CD4-positive, alpha-beta T cell treated with Interferon gamma for 1 hour (primary cell): ENCODE measurements at regions not wholly inside any gene's neighbourhood (a gene's known extent, or its start where the extent isn't known, plus 50 kb on each side); places are given as distances from the start of the nearest gene placed in this dataset.
"Not testable (repeated sequence)": the region's sequence is repeated elsewhere in the genome, so short reads cannot be mapped to it uniquely, and the experiment has no call there.

Experiments used
- DNase-seq: peaks from one replicate; pipeline ENCODE4 v3.0.0-alpha.2; 2020

DNA sequence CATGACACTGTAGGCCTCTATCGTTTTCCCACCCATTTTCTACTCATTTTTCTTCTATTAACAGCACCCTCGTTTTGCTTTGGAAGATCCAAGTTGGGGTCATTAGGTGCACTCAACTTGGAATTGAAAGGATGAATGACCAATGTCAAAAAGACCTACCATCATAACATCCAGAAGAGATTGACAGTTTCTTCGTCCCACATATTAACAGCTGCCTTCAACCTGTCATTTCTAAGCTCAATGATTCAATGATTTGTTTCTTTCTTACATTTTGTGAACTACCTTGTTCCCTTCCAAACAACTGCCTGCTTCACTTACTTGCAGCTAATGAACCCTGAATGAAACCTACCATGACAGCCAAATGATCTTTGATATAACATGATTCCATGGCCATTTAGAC lies 224.0 kb upstream of the KCNH7 start:
- DNase-seq: no peak

GRCh38 chr2:163046615-163047014 lies 208.0 kb upstream of the KCNH7 start:
- no peak for DNase-seq

DNA sequence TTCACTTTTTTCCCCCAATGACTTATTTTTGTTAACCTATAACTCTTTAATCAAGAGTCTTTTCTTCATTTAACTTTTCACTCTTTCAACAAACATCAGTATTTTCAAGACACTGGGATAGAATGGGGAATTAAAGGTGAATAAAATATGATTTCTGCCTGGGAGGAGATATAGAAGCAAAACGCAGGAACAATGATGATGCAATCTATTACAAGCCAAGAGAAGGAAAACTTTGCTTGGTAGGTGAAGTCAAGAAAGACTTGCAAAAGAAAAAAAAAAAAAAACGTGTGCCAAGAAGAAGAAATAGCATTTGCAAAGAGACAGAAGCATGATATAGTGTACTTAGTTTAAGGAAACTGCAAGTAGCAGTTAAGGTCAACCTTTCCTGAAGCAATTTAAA lies 207.3 kb upstream of the KCNH7 start:
- no peak for DNase-seq

GRCh38 chr2:163044114-163044513 lies 205.5 kb upstream of the KCNH7 start:
- no peak for DNase-seq

- no peak for DNase-seq
Measured at GRCh38 chr2:163043201-163043600, 204.6 kb upstream of the KCNH7 start.

GRCh38 chr2:163039266-163039665 lies 200.7 kb upstream of the KCNH7 start:
- no peak for DNase-seq

DNA sequence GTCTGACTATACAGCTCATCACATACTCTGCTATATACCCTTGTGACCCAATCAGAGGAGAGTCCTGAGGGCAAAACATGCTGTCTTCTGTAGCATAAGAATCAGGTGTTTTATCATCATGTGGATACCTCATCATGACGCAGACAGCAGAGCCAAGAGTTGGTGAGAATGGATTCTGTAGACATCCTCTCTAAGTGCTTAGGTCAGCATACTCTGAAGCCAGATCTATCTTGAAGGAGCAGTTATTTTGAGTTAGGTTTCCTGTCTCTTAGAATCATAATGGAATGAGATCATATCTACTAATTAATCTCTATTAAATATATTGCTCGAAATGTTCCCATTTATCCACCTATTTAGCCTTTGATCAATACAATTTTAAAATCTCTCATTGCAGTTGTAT lies 190.2 kb upstream of the KCNH7 start:
- DNase-seq: no peak

DNA sequence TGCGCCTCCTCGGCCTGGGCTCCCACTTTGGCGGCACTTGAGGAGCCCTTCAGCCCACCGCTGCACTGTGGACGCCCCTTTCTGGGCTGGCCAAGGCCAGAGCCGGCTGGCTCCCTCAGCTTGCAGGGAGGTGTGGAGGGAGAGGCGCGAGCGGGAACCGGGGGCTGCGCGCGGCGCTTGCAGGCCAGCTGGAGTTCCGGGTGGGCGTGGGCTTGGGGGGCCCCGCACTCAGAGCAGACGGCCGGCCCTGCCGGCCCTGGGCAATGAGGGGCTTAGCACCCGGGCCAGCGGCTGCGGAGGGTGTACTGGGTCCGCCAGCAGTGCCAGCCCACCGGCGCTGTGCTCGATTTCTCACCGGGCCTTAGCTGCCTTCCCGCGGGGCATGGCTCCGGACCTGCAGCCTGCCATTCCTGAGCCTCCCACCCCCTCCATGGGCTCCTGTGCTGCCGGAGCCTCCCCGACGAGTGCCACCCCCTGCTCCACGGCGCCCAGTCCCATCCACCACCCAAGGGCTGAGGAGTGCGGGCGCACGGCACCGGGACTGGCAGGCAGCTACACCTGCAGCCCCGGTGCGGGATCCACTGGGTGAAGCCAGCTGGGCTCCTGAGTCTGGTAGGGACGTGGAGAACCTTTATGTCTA lies 187.7 kb upstream of the KCNH7 start:
- DNase-seq: not testable (repeated sequence)

DNA sequence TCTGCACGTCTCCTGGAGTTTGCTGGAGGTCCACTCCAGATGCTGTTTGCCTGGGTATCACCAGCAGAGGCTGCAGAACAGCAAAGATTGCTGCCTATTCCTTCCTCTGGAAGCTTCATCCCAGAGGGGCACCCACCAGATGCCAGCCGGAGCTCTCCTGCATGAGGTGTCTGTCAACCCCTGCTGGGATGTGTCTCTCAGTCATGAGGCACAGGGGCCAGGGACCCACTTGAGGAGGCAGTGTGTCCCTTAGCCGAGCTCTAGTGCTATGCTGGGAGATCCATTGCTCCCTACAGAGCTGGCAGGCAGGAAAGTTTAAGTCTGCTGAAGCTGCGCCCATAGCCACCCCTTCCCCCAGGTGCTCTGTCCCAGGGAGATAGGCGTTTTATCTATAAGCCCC lies 178.3 kb upstream of the KCNH7 start:
- not testable (repeated sequence) for DNase-seq

GRCh38 chr2:163011000-163011399 lies 172.4 kb upstream of the KCNH7 start:
- DNase-seq: no peak

DNA sequence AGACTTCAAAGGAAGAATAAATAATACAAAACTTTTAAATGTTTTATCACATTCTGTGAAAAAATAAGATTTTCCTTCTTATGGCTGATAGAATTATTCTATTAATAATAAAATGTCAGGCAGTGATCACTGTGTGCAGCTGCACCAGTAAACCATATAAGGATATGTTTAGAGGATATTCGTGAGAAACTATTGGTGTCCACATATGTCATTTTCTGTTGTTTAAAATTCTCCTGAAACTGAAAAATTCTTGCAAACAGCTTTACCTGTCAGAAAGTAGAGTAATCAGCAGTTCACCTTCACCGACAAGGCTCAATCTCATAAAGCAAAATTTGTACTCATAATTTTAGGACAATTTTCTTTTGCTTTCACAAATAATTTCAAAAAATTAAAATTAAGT lies 170.1 kb upstream of the KCNH7 start:
- no peak for DNase-seq

- no peak for DNase-seq
Measured at GRCh38 chr2:162994718-162995117, 156.2 kb upstream of the KCNH7 start.

DNA sequence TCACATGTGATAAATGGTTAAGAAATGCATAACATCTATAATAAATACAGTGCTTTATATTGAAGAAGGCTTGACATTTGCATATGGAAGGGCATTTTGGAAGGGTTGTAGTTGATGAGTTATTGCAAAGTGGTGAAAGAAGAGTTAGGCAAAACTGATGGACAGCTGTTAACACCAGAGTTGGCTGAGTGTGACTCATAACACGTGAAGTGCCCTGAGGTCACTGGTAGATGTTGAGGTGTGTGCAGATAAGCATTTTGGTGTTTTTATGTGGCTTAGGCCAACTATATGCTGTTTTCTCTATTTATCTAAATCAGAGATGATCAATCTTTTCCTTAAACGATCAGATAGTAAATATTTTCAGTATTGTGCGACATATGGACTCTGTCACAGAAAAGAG lies 154.3 kb upstream of the KCNH7 start:
- no peak for DNase-seq

GRCh38 chr2:162989507-162989906 lies 150.9 kb upstream of the KCNH7 start:
- no peak for DNase-seq

GRCh38 chr2:162974771-162975170 lies 136.2 kb upstream of the KCNH7 start:
- no peak for DNase-seq

DNA sequence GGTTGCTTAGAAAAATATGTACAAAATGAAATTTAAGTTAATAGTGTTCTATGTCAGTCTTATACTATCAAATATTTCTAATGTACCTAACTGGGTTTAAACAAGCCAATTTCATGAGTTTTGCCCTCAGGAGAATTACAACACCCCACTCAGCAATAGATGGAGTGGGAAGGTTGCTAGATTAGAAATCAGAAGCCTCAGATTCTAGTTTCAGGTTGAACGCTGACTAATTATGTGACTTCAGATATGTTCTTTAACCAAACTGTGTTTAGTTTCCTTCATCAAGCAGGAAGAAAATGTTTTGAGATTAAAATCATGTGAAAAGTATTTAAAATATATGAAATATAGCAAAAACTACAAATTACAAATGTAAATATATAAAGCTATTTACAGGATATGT lies 133.8 kb upstream of the KCNH7 start:
- no peak for DNase-seq

- no peak for DNase-seq
Measured at GRCh38 chr2:162968306-162968705, 129.7 kb upstream of the KCNH7 start.

DNA sequence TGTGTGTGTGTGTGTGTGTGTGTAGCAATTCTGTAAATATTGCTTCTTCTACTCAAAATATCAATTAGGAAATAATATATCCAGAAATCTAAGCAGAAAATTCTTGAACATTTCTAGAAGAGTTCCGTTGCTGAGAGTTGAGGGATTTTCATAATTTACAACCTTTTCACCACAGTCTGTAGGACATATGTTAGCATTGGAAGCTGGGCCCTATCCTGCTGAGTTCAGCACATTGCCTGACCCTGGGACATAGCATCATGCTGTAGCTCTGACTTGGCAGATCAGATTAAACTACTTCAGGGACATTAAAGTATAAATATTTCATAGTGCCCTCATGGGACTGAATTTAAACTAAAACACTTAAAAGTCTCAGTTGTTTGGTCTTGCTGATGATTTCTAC lies 129.2 kb upstream of the KCNH7 start:
- DNase-seq: no peak

GRCh38 chr2:162967147-162967546 lies 128.6 kb upstream of the KCNH7 start:
- no peak for DNase-seq

GRCh38 chr2:162965191-162965590 lies 126.6 kb upstream of the KCNH7 start:
- no peak for DNase-seq

- no peak for DNase-seq
Measured at GRCh38 chr2:162964513-162964912, 125.9 kb upstream of the KCNH7 start.

DNA sequence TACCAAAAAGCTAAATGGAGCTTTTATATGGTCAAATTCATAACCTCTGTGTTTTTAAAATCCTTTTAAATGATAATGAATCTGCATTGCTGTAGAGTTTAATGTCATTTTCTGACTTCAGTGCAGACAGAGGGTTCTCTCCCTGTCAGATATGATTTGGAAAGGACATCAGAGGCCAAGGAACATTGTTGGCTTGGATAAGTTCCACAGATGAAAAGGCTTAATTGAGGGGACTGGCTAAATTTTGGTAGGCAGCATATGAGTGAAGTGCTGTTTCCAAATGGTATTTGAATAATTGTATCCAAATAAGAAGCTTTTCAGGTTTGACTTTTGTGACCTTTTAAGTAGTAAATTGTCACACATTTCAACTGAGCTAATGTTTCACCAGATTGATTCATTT lies 124.6 kb upstream of the KCNH7 start:
- DNase-seq: no peak

DNA sequence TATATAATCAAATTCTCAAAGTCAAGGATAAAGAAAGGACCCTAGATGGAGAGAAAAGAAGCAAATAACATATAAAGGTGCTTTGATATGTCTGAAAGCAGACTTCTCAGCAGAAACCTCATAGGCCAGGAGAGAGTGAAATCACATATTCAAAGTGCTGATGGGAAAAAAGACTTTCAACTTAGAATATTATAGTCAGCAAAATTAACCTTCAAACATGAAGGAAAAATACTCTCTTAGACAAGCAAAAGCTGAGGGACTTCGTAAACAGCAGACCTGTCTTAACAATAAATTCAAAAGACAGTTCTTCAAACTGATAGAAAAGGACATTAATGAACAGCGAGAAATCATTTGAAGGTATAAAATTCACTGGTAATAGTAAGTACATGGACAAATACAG lies 107.2 kb upstream of the KCNH7 start:
- DNase-seq: no peak

DNA sequence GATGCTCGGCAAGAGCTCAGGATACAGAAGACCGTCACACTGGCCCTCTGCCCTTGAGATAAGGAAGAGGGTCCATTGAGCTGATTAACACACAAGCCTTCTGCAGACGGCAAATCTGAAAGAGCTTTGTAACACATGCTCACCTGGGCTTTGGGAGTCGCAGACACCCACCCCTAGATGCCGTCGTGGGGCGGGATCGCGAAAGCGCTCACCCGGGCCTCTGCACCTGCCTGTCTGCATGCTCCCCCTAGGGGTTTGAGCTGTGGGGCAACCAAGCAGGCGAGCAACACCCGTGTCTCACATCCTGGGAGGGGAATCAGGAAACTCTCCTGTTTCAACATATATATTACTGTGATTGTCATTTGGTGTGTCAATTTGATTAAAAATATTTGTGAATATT lies 99.8 kb upstream of the KCNH7 start:
- DNase-seq: no peak

GRCh38 chr2:162934191-162934590 lies 95.6 kb upstream of the KCNH7 start:
- DNase-seq: no peak

- no peak for DNase-seq
Measured at GRCh38 chr2:162932416-162932815, 93.8 kb upstream of the KCNH7 start.
